ENCODE measurements at regions not wholly inside any gene's neighbourhood (a gene's known extent, or its start where the extent isn't known, plus 50 kb on each side); places are given as distances from the start of the nearest gene placed in this dataset.

DNA sequence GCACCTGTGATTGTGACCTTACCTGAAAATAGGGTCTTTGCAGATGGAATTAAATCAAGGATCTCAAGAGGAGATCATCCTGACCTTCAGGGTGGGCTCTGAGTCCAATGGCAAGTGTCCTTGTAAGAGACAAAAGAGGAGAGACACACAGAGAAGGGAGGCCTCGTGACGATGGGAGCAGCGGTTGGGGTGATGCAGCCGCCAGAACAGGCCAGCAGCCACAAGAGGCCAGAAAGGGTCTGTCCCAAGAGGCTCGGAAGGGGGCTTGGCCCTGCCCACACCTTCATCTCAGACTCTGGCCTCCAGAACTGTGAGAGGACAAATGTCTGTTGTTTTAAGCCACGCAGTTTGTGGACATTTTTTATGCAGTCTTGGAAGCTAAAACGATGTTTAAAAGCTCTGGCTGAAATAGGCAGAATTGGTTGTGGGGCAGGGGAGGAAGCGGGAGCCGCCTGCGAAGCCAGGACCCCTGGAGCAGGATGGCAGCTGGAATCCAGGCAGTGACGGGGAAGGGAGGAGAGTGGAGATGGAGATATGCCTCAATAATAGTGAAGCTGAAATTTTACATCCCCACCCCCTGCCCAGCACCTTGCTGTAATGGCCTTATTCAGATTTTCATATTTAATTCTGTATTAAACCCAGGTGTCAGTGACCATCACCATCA, 216.4 kb downstream of the ANKRD60 start:
- Histone ChIP-seq H3K4ac (ENCODE audit: low read depth, low read length) (no peak overlapping the region), H3K9ac (ENCODE audit: low read depth, low read length) (no peak overlapping the region), H3K79me1 (ENCODE audit: low read depth in 1 of 2, low read length in 2 of 2) (no peaks in the 10 kb centered on the region), H3K27ac (ENCODE audit: insufficient read depth, low read length) (no peak overlapping the region), H2AFZ (replicated peaks; ENCODE audit: low read length, poor library complexity) (no peak overlapping the region), H3K9me1 (ENCODE audit: insufficient read depth, low read length) (no peaks in the 10 kb centered on the region), H3K4me1 (ENCODE audit: control insufficient read depth, insufficient read depth, low read length) (no peaks in the 10 kb centered on the region), H4K5ac (ENCODE audit: low read depth, low read length) (no peak overlapping the region), H2AK9ac (replicated peaks; ENCODE audit: low read depth, low read length, poor library complexity) (no peak overlapping the region), H3K9me3 (ENCODE audit: control insufficient read depth, insufficient read depth, low read length) (no peaks in the 10 kb centered on the region), H3K23ac (ENCODE audit: low read depth, low read length) (no peak overlapping the region), H4K20me1 (ENCODE audit: insufficient read depth, low read length) (no peaks in the 10 kb centered on the region), H3K56ac (ENCODE audit: extremely low read depth, insufficient read depth, low read length) (no peak overlapping the region), H2BK120ac (ENCODE audit: low read depth, low read length) (no peak overlapping the region), H3K27me3 (ENCODE audit: control insufficient read depth, insufficient read depth, low read length) (no peaks in the 10 kb centered on the region), H2AK5ac (ENCODE audit: low read depth, low read length) (no peak overlapping the region), H3K4me2 (ENCODE audit: low read depth, low read length) (no peak overlapping the region), H2BK5ac (ENCODE audit: low read depth, low read length, poor library complexity, severe bottlenecking) (no peak overlapping the region), H2BK15ac (ENCODE audit: low read depth, low read length) (no peak overlapping the region), H4K91ac (ENCODE audit: insufficient read depth, low read depth, low read length) (no peak overlapping the region), H4K8ac (ENCODE audit: low read depth in 2 of 2, low read length in 2 of 2) (no peak overlapping the region), H3K4me3 (ENCODE audit: insufficient read depth, low read depth, low read length) (no peak overlapping the region), H3K18ac (ENCODE audit: low read depth, low read length) (no peak overlapping the region), H3K14ac (replicated peaks; ENCODE audit: low read depth, low read length) (no peak overlapping the region), H3K36me3 (ENCODE audit: control insufficient read depth, insufficient read depth, low read length) (no peaks in the 10 kb centered on the region), H2BK20ac (ENCODE audit: low read depth, low read length) (no peak overlapping the region)
- BruUV-seq (replicated peaks) = no TSS peak
- POLR2A ChIA-PET (ENCODE audit: unreplicated experiment) = no interaction called here
- WGBS, 2 experiments (ENCODE audit: extremely low coverage in 2 of 2, insufficient read length in 1 of 2) = 10% methylated on average over 2 of the region's 11 CpGs; no CpG with 5 or more reads in 1 of the 2 experiments
- TF ChIP-seq BHLHE40 (IDR thresholded peaks at IDR 0.05; ENCODE audit: low read depth, low read length) = no peak
- TF ChIP-seq, protein P1, sequence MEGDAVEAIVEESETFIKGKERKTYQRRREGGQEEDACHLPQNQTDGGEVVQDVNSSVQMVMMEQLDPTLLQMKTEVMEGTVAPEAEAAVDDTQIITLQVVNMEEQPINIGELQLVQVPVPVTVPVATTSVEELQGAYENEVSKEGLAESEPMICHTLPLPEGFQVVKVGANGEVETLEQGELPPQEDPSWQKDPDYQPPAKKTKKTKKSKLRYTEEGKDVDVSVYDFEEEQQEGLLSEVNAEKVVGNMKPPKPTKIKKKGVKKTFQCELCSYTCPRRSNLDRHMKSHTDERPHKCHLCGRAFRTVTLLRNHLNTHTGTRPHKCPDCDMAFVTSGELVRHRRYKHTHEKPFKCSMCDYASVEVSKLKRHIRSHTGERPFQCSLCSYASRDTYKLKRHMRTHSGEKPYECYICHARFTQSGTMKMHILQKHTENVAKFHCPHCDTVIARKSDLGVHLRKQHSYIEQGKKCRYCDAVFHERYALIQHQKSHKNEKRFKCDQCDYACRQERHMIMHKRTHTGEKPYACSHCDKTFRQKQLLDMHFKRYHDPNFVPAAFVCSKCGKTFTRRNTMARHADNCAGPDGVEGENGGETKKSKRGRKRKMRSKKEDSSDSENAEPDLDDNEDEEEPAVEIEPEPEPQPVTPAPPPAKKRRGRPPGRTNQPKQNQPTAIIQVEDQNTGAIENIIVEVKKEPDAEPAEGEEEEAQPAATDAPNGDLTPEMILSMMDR (conservative IDR thresholded peaks at IDR 0.05; ENCODE audit: low read depth, low read length) = no peak
- no peak for TF ChIP-seq FOS (IDR thresholded peaks at IDR 0.05; ENCODE audit: low read depth, low read length)
- TF ChIP-seq CHD1 (IDR thresholded peaks at IDR 0.05; ENCODE audit: low read depth, low read length) = no peak
- TF ChIP-seq, protein P2, sequence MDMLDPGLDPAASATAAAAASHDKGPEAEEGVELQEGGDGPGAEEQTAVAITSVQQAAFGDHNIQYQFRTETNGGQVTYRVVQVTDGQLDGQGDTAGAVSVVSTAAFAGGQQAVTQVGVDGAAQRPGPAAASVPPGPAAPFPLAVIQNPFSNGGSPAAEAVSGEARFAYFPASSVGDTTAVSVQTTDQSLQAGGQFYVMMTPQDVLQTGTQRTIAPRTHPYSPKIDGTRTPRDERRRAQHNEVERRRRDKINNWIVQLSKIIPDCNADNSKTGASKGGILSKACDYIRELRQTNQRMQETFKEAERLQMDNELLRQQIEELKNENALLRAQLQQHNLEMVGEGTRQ (IDR thresholded peaks at IDR 0.05; ENCODE audit: low read depth, low read length) = no peak
- TF ChIP-seq, protein P3, sequence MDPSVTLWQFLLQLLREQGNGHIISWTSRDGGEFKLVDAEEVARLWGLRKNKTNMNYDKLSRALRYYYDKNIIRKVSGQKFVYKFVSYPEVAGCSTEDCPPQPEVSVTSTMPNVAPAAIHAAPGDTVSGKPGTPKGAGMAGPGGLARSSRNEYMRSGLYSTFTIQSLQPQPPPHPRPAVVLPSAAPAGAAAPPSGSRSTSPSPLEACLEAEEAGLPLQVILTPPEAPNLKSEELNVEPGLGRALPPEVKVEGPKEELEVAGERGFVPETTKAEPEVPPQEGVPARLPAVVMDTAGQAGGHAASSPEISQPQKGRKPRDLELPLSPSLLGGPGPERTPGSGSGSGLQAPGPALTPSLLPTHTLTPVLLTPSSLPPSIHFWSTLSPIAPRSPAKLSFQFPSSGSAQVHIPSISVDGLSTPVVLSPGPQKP (IDR thresholded peaks at IDR 0.05; ENCODE audit: borderline replicate concordance, low read depth, low read length) = no peak
- intact Hi-C loops (cut with micrococcal nuclease) = no loop called here
- DNase-seq = no peak
- dilution Hi-C loops (cut with HindIII; ENCODE audit: low sequenced_read_pairs, unreplicated experiment) = no loop called here
- no peak for ATAC-seq (ENCODE audit: low read depth)
- CTCF ChIA-PET = no interaction called here
- in situ Hi-C loops (cut with MboI; ENCODE audit: low sequenced_read_pairs) = no loop called here

Measured in IMR-90 (cell line).